AG04450 (cell line): ENCODE measurements at regions not wholly inside any gene's neighbourhood (a gene's known extent, or its start where the extent isn't known, plus 50 kb on each side); places are given as distances from the start of the nearest gene placed in this dataset.
"Not testable (repeated sequence)": the region's sequence is repeated elsewhere in the genome, so short reads cannot be mapped to it uniquely, and the experiment has no call there.

Experiments
- CTCF ChIA-PET: fragments of 300-600, 350-600 bp; formaldehyde crosslinking; extraction: SDS; loops from one replicate; lab custom pipeline; 2022; ENCODE audit warnings: antibody characterized with exemption, inconsistent platforms; lab: Charles Lee
- POLR2A ChIA-PET: fragments of 350-600 bp; formaldehyde crosslinking; extraction: SDS; loops from one replicate; lab custom pipeline; 2021; ENCODE audit warnings: antibody characterized with exemption, inconsistent platforms; lab: Yijun Ruan, JAX
- DNase-seq: peaks from one replicate; pipeline ENCODE4 v3.0.0-alpha.2; 2011; ENCODE audit warnings: low read depth, low spot score
- H3K27ac ChIP-seq: one replicate; pipeline ENCODE4 v1.5.1; 2012; ENCODE audit warnings: low read depth, low read length, control low read depth
- H3K27me3 ChIP-seq: one replicate; pipeline ENCODE4 v1.6.0; 2012; ENCODE audit warnings: low read length; ENCODE audit not compliant: control insufficient read depth, insufficient read depth
- H3K4me3 ChIP-seq: 2 replicates; pipeline ENCODE4 v1.5.1; 2011; ENCODE audit warnings: mild to moderate bottlenecking, low read depth, low read length, control low read depth
- H3K9me3 ChIP-seq: 2 replicates; pipeline ENCODE4 v1.5.1; 2012; ENCODE audit warnings: low read length; ENCODE audit not compliant: control insufficient read depth, insufficient read depth
- CTCF ChIP-seq: IDR thresholded peaks from 2 replicates; pipeline ENCODE4 v1.5.1; 2011; ENCODE audit warnings: low read depth, low read length, control low read depth, inconsistent platforms

- no peak for DNase-seq
- no peak overlapping the region for H3K27ac ChIP-seq
- no peaks in the 10 kb centered on the region for H3K27me3 ChIP-seq
- no peak overlapping the region for H3K4me3 ChIP-seq
- no peaks in the 10 kb centered on the region for H3K9me3 ChIP-seq
- no peak for TF ChIP-seq CTCF
- ChIA-PET CTCF (no interaction called here), POLR2A (no interaction called here)
Measured at GRCh38 chr2:57475391-57475790, 571.2 kb upstream of the VRK2 start.

GRCh38 chr2:57479981-57480380 is 566.6 kb upstream of the VRK2 start:
- no peak for DNase-seq
- no peaks in the 10 kb centered on the region for H3K9me3 ChIP-seq
- no peak overlapping the region for H3K27ac ChIP-seq
- H3K4me3 ChIP-seq = no peak overlapping the region
- no peak for TF ChIP-seq CTCF
- ChIA-PET CTCF (interaction anchor here (1.2 kb wide), 1 partner anchor 38 kb away, joined by 3 read pairs; no protein-coding TSS in a partner anchor), POLR2A (no interaction called here)
- no peaks in the 10 kb centered on the region for H3K27me3 ChIP-seq

GRCh38 chr2:57488061-57488460 is 558.5 kb upstream of the VRK2 start:
- POLR2A ChIA-PET = no interaction called here

GRCh38 chr2:57490741-57491140 is 555.9 kb upstream of the VRK2 start:
- CTCF ChIA-PET = no interaction called here
- Histone ChIP-seq H3K27me3 (no peaks in the 10 kb centered on the region), H3K9me3 (no peaks in the 10 kb centered on the region), H3K27ac (no peak overlapping the region), H3K4me3 (no peak overlapping the region)
- POLR2A ChIA-PET = no interaction called here
- DNase-seq = no peak
- TF ChIP-seq CTCF = no peak

More at GRCh38 chr2:57488061-57488460, 558.5 kb upstream of the VRK2 start:
- no peak overlapping the region for H3K27ac ChIP-seq
- no peak for DNase-seq
- no peak for TF ChIP-seq CTCF
- CTCF ChIA-PET = interaction anchor here (1.6 kb wide), 1 partner anchor 9 kb away, joined by 5 read pairs; no protein-coding TSS in a partner anchor
- no peaks in the 10 kb centered on the region for H3K27me3 ChIP-seq
- no peaks in the 10 kb centered on the region for H3K9me3 ChIP-seq
- H3K4me3 ChIP-seq = no peak overlapping the region

- TF ChIP-seq CTCF = no peak
- no peak for DNase-seq
- ChIA-PET POLR2A (no interaction called here), CTCF (no interaction called here)
- Histone ChIP-seq H3K27ac (no peak overlapping the region), H3K9me3 (no peaks in the 10 kb centered on the region), H3K27me3 (no peaks in the 10 kb centered on the region), H3K4me3 (no peak overlapping the region)
Measured at GRCh38 chr2:57491213-57491612, 555.4 kb upstream of the VRK2 start.

GRCh38 chr2:57493966-57494365 is 552.6 kb upstream of the VRK2 start:
- H3K9me3 ChIP-seq, H3K27me3 ChIP-seq, CTCF ChIA-PET, H3K4me3 ChIP-seq, POLR2A ChIA-PET, H3K27ac ChIP-seq, DNase-seq: not testable (repeated sequence)
